H1 (cell line): ENCODE measurements at regions not wholly inside any gene's neighbourhood (a gene's known extent, or its start where the extent isn't known, plus 50 kb on each side); places are given as distances from the start of the nearest gene placed in this dataset.

Experiments
- CTCF ChIA-PET: fragments of 300-600 bp; sonication (Branson Sonifier 250); formaldehyde crosslinking; loops from one replicate; lab custom pipeline; 2021; ENCODE audit not compliant: partially characterized antibody; lab: Charles Lee
- POLR2A ChIA-PET: fragments of 300-600 bp; sonication (Branson Sonifier 250); formaldehyde crosslinking; loops from one replicate; lab custom pipeline; 2021; ENCODE audit warnings: inconsistent platforms; ENCODE audit not compliant: partially characterized antibody; lab: Charles Lee
- DNase-seq, 2 experiments: peaks; one replicate each; pipeline versions ENCODE4 v3.0.0 to v3.0.0-alpha.2; 2010 to 2022; ENCODE audit warnings: low spot score in 2 of 2, low read depth in 1 of 2, mixed read lengths in 1 of 2
- FAIRE-seq: peaks from 2 replicates; lab custom pipeline; 2011; peaks lifted over from hg19 to GRCh38; lab: Jason Lieb, UNC
- H2AFZ ChIP-seq: 2 replicates; pipeline ENCODE4 v1.8.1; 2012; ENCODE audit warnings: low read length, inconsistent platforms
- H2AK5ac ChIP-seq: 2 replicates; pipeline ENCODE4 v1.6.1; 2013; ENCODE audit warnings: low read depth, low read length
- H2BK120ac ChIP-seq: replicated peaks from 2 replicates; pipeline ENCODE3; 2013; ENCODE audit warnings: low read depth, low read length, inconsistent platforms
- H2BK12ac ChIP-seq: 2 replicates; pipeline ENCODE4 v1.6.1; 2013; ENCODE audit warnings: low read depth, low read length
- H2BK15ac ChIP-seq: 2 replicates; pipeline ENCODE4 v1.6.1; 2013; ENCODE audit warnings: low read length
- H2BK20ac ChIP-seq: 2 replicates; pipeline ENCODE4 v1.6.1; 2013; ENCODE audit warnings: low read length
- H2BK5ac ChIP-seq: 2 replicates; pipeline ENCODE4 v1.6.1; 2013; ENCODE audit warnings: low read depth, low read length
- H3K14ac ChIP-seq: 2 replicates; pipeline ENCODE4 v1.6.1; 2013; ENCODE audit warnings: inconsistent platforms; ENCODE audit not compliant: insufficient read length
- H3K18ac ChIP-seq: 2 replicates; pipeline ENCODE4 v1.6.1; 2013; ENCODE audit warnings: low read length; ENCODE audit errors: extremely low read depth
- H3K23ac ChIP-seq: 2 replicates; pipeline ENCODE4 v1.6.1; 2013; ENCODE audit warnings: inconsistent platforms; ENCODE audit not compliant: insufficient read length
- H3K23me2 ChIP-seq: 2 replicates; pipeline ENCODE4 v1.6.1; 2013; ENCODE audit warnings: low read depth, low read length
- H3K27ac ChIP-seq: 2 replicates; pipeline ENCODE4 v1.6.1; 2011; ENCODE audit warnings: low read depth, low read length, inconsistent platforms
- H3K27me3 ChIP-seq, 4 experiments: replicated peaks in 1 of 4; 1 replicate in 1 of 4; 2 replicates in 3 of 4; pipeline versions ENCODE4 v1.6.1 to v1.8.1; 2011 to 2013; ENCODE audit warnings: low read length in 3 of 4, mild to moderate bottlenecking in 3 of 4, inconsistent platforms in 2 of 4, mixed read lengths in 2 of 4, moderate library complexity in 1 of 4; ENCODE audit not compliant: control insufficient read depth in 3 of 4, insufficient read depth in 3 of 4; ENCODE audit errors: extremely low read depth in 1 of 4
- H3K36me3 ChIP-seq, 4 experiments: 2 replicates each; pipeline versions ENCODE4 v1.6.1 to v1.8.1; 2011 to 2013; ENCODE audit warnings: mild to moderate bottlenecking in 4 of 4, low read length in 3 of 4, moderate library complexity in 2 of 4, control low read depth in 1 of 4, inconsistent platforms in 1 of 4; ENCODE audit not compliant: insufficient read depth in 4 of 4, control insufficient read depth in 2 of 4
- H3K4ac ChIP-seq: replicated peaks from 2 replicates; pipeline ENCODE3; 2013; ENCODE audit warnings: low read length, low read depth, mixed read lengths, inconsistent platforms; ENCODE audit not compliant: insufficient read length
- H3K4me1 ChIP-seq, 4 experiments: replicated peaks in 1 of 4; 1 replicate in 1 of 4; 2 replicates in 3 of 4; pipeline versions ENCODE4 v1.6.1 to v1.8.1; 2011 to 2013; ENCODE audit warnings: low read length in 3 of 4, inconsistent platforms in 2 of 4, mixed read lengths in 1 of 4; ENCODE audit not compliant: insufficient read depth in 4 of 4, control insufficient read depth in 3 of 4
- H3K4me2 ChIP-seq, 2 experiments: 2 replicates each; pipeline versions ENCODE4 v1.6.1 to v1.8.1; 2011 to 2013; ENCODE audit warnings: low read depth in 2 of 2, low read length in 2 of 2, control low read depth in 1 of 2, inconsistent platforms in 1 of 2, mild to moderate bottlenecking in 1 of 2; ENCODE audit not compliant: insufficient read depth in 1 of 2
- H3K4me3 ChIP-seq, 4 experiments: fragments of 200-600, 300-600 bp in 1 of 4; sonication (generic), shearing (Covaris generic), sonication (Bioruptor Twin) in 1 of 4; 2 replicates each; pipeline versions ENCODE4 v1.5.1 to v1.8.1; 2011 to 2016; ENCODE audit warnings: low read length in 4 of 4, low read depth in 3 of 4, control low read depth in 2 of 4, inconsistent platforms in 2 of 4, mild to moderate bottlenecking in 2 of 4, mixed read lengths in 1 of 4, moderate library complexity in 1 of 4; ENCODE audit not compliant: insufficient read depth in 2 of 4; ENCODE audit errors: extremely low read depth in 1 of 4
- H3K56ac ChIP-seq: replicated peaks from 2 replicates; pipeline ENCODE3; 2013; ENCODE audit warnings: low read depth, mild to moderate bottlenecking, mixed read lengths, low read length, inconsistent platforms; ENCODE audit not compliant: insufficient read length
- H3K79me1 ChIP-seq: 2 replicates; pipeline ENCODE4 v1.6.1; 2013; ENCODE audit warnings: low read depth, low read length, control low read depth
- H3K79me2 ChIP-seq, 2 experiments: 2 replicates each; pipeline versions ENCODE4 v1.6.1 to v1.8.1; 2012 to 2013; ENCODE audit warnings: low read length in 2 of 2, mild to moderate bottlenecking in 2 of 2, inconsistent platforms in 1 of 2; ENCODE audit not compliant: insufficient read depth in 2 of 2, control insufficient read depth in 1 of 2
- H3K9ac ChIP-seq, 4 experiments: replicated peaks in 1 of 4; 1 replicate in 1 of 4; 2 replicates in 3 of 4; pipeline versions ENCODE4 v1.6.1 to v1.8.1; 2011 to 2013; ENCODE audit warnings: low read depth in 3 of 4, low read length in 3 of 4, control low read depth in 2 of 4, mild to moderate bottlenecking in 2 of 4, moderate library complexity in 2 of 4, inconsistent platforms in 1 of 4; ENCODE audit errors: extremely low read depth in 1 of 4
- H3K9me3 ChIP-seq, 2 experiments: 2 replicates each; pipeline versions ENCODE4 v1.6.1 to v1.8.1; 2012 to 2013; ENCODE audit warnings: mild to moderate bottlenecking in 2 of 2, moderate library complexity in 2 of 2, control low read depth in 1 of 2, inconsistent platforms in 1 of 2, low read depth in 1 of 2, low read length in 1 of 2, mixed read lengths in 1 of 2; ENCODE audit not compliant: insufficient read depth in 2 of 2
- H4K20me1 ChIP-seq, 2 experiments: replicated peaks in 1 of 2; 2 replicates each; pipeline versions ENCODE3 to v1.8.1; 2011 to 2013; ENCODE audit warnings: inconsistent platforms in 2 of 2, low read length in 2 of 2, mild to moderate bottlenecking in 1 of 2; ENCODE audit not compliant: insufficient read depth in 2 of 2, control insufficient read depth in 1 of 2
- H4K5ac ChIP-seq: 2 replicates; pipeline ENCODE4 v1.6.1; 2013; ENCODE audit warnings: low read length, low read depth, mixed read lengths, inconsistent platforms; ENCODE audit not compliant: insufficient read length
- H4K8ac ChIP-seq: 2 replicates; pipeline ENCODE4 v1.8.0; 2013; ENCODE audit warnings: mild to moderate bottlenecking, moderate library complexity, low read length, inconsistent platforms; ENCODE audit not compliant: insufficient read depth; ENCODE audit errors: extremely low read depth
- H4K91ac ChIP-seq: replicated peaks from 2 replicates; pipeline ENCODE3; 2013; ENCODE audit warnings: low read length, mixed read lengths, inconsistent platforms; ENCODE audit not compliant: insufficient read length
- ATF3 ChIP-seq: IDR thresholded peaks from 2 replicates; pipeline ENCODE4 v1.6.1; 2011; ENCODE audit warnings: low read depth, mild to moderate bottlenecking, low read length; ENCODE audit not compliant: insufficient read depth
- EP300 ChIP-seq, 2 experiments: IDR thresholded peaks; 1 replicate in 1 of 2; 2 replicates in 1 of 2; pipeline ENCODE4 v1.6.1; 2011 to 2012; ENCODE audit warnings: low read depth in 2 of 2, low read length in 2 of 2, mild to moderate bottlenecking in 2 of 2, borderline replicate concordance in 1 of 2, inconsistent platforms in 1 of 2, moderate library complexity in 1 of 2
- WGBS, 2 experiments: shearing (Covaris generic) in 1 of 2; methylation state at CpG; one replicate each; pipeline versions ENCODE4 v1.1.6 to v1.1.7; 2013 to 2015; ENCODE audit warnings: low lambda C conversion rate in 2 of 2, mixed read lengths in 2 of 2, inconsistent platforms in 1 of 2, low coverage in 1 of 2, missing lambda C conversion rate in 1 of 2; ENCODE audit not compliant: insufficient replicate concordance in 2 of 2, insufficient coverage in 1 of 2, insufficient read length in 1 of 2; ENCODE audit errors: extremely low coverage in 1 of 2, missing lambda C conversion rate in 1 of 2; 5-methylcytosine and 5-hydroxymethylcytosine counted together

DNA sequence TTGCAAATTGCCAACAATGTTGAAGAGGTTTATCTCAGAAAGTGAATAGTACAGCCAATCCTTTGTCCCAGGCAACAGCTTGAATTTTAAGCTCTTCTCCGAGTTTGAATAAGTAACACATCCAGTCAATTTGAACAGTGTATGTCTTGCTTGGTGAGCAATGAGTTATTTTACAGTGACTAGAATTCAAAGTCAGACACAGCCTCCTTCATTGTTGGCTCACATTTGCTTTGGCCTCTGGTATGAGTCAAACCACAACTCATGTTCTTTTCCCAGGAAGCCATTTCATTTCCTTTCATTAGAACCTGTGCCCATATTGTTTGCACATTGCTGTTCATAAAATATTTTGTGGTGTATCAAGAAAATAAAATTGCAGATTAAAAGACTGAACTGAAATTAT lies 622.0 kb upstream of the DAB2 start:
- no peak overlapping the region for H2BK120ac ChIP-seq
- no peaks in the 10 kb centered on the region for H3K4me1 ChIP-seq
- H2BK15ac ChIP-seq = no peak overlapping the region
- no peaks in the 10 kb centered on the region for H3K27me3 ChIP-seq
- H3K18ac ChIP-seq = no peak overlapping the region
- no peak overlapping the region for H2AK5ac ChIP-seq
- no peak overlapping the region for H4K5ac ChIP-seq
- no peak overlapping the region for H3K56ac ChIP-seq
- peaks cover 2% of the 10 kb centered on the region; the same call in 1 of the 2 replicates for H3K23me2 ChIP-seq
- TF ChIP-seq EP300 (IDR thresholded peaks at IDR 0.05; ENCODE audit: borderline replicate concordance in 1 of 2, low read depth in 2 of 2, low read length in 2 of 2) (no peak), ATF3 (no peak)
- ChIA-PET CTCF (interaction anchor here (1.1 to 1.7 kb wide), 2 partner anchors 10 to 98 kb away, joined by 3 to 4 read pairs; no protein-coding TSS in a partner anchor), POLR2A (no interaction called here)
- no peak overlapping the region for H2BK20ac ChIP-seq
- no peak overlapping the region for H3K27ac ChIP-seq
- no peaks in the 10 kb centered on the region for H4K20me1 ChIP-seq
- DNase-seq (no peak), FAIRE-seq (no peak)
- no peak overlapping the region for H3K4me3 ChIP-seq
- H2BK5ac ChIP-seq = no peak overlapping the region
- no peak overlapping the region for H4K8ac ChIP-seq
- no peak overlapping the region for H3K14ac ChIP-seq
- no peaks in the 10 kb centered on the region for H3K9me3 ChIP-seq
- H4K91ac ChIP-seq = no peak overlapping the region
- no peak overlapping the region for H3K9ac ChIP-seq
- H2BK12ac ChIP-seq = no peak overlapping the region
- no peak overlapping the region for H2AFZ ChIP-seq
- WGBS, 2 experiments = 75% methylated on average over 1 of the region's 1 CpG; no CpG with 5 or more reads in 1 of the 2 experiments
- no peak overlapping the region for H3K23ac ChIP-seq
- H3K4me2 ChIP-seq = no peak overlapping the region
- no peak overlapping the region for H3K4ac ChIP-seq
- H3K79me2 ChIP-seq = no peaks in the 10 kb centered on the region
- no peaks in the 10 kb centered on the region for H3K79me1 ChIP-seq
- no peaks in the 10 kb centered on the region for H3K36me3 ChIP-seq
